Fibroblast of lung (primary cell): ENCODE measurements at regions not wholly inside any gene's neighbourhood (a gene's known extent, or its start where the extent isn't known, plus 50 kb on each side); places are given as distances from the start of the nearest gene placed in this dataset.

ENCODE experiments used
- DNase-seq, 2 donors: peaks; one replicate each; pipeline versions ENCODE4 v3.0.0 to v3.0.0-alpha.2; 2010; ENCODE audit warnings: low read depth in 2 of 2
- H2AFZ ChIP-seq: 2 replicates; pipeline ENCODE4 v1.5.1; 2012; ENCODE audit warnings: low read length, control low read depth, inconsistent platforms
- H3K27ac ChIP-seq: 2 replicates; pipeline ENCODE4 v1.5.1; 2011; ENCODE audit warnings: low read length, control low read depth; ENCODE audit not compliant: insufficient read depth
- H3K27me3 ChIP-seq: 2 replicates; pipeline ENCODE4 v1.5.1; 2011; ENCODE audit warnings: mild to moderate bottlenecking, low read length; ENCODE audit not compliant: control insufficient read depth, insufficient read depth
- H3K36me3 ChIP-seq: 2 replicates; pipeline ENCODE4 v1.5.1; 2011; ENCODE audit warnings: low read length; ENCODE audit not compliant: control insufficient read depth, insufficient read depth
- H3K4me1 ChIP-seq: 2 replicates; pipeline ENCODE4 v1.5.1; 2011; ENCODE audit warnings: low read length; ENCODE audit not compliant: control insufficient read depth, insufficient read depth; ENCODE audit errors: extremely low read depth
- H3K4me2 ChIP-seq: 2 replicates; pipeline ENCODE4 v1.5.1; 2011; ENCODE audit warnings: low read length, control low read depth; ENCODE audit not compliant: insufficient read depth; ENCODE audit errors: extremely low read depth
- H3K4me3 ChIP-seq, 4 experiments: fragments of 200-600 bp in 1 of 4; sonication (generic) in 1 of 4; replicated peaks in 1 of 4; 2 replicates each; pipeline ENCODE4 v1.5.1; 2011 to 2016; ENCODE audit warnings: low read length in 4 of 4, low read depth in 3 of 4, mild to moderate bottlenecking in 3 of 4, control low read depth in 2 of 4, inconsistent platforms in 1 of 4, mixed read lengths in 1 of 4; ENCODE audit not compliant: insufficient read depth in 1 of 4; ENCODE audit errors: control extremely low read depth in 1 of 4
- H3K79me2 ChIP-seq: 2 replicates; pipeline ENCODE4 v1.5.1; 2012; ENCODE audit warnings: mild to moderate bottlenecking, low read length, inconsistent platforms; ENCODE audit not compliant: control insufficient read depth, insufficient read depth
- H3K9ac ChIP-seq: 2 replicates; pipeline ENCODE4 v1.5.1; 2011; ENCODE audit warnings: mild to moderate bottlenecking, low read length, control low read depth; ENCODE audit not compliant: insufficient read depth
- H3K9me3 ChIP-seq: 2 replicates; pipeline ENCODE4 v1.5.1; 2012; ENCODE audit warnings: low read depth, low read length; ENCODE audit not compliant: control insufficient read depth, insufficient read depth
- H4K20me1 ChIP-seq: 2 replicates; pipeline ENCODE4 v1.5.1; 2011; ENCODE audit warnings: low read length; ENCODE audit not compliant: control insufficient read depth, insufficient read depth; ENCODE audit errors: extremely low read depth
- CTCF ChIP-seq, 2 donors: IDR thresholded peaks in 1 of 2; conservative IDR thresholded peaks in 1 of 2; 1 replicate in 1 of 2; 2 replicates in 1 of 2; pipeline ENCODE4 v1.5.1; 2011 to 2012; ENCODE audit warnings: low read length in 2 of 2, control low read depth in 1 of 2, inconsistent platforms in 1 of 2, low read depth in 1 of 2, mild to moderate bottlenecking in 1 of 2
- EZH2 ChIP-seq: IDR thresholded peaks from 2 replicates; pipeline ENCODE4 v1.5.1; 2012; ENCODE audit warnings: low read length, control low read depth, mild to moderate bottlenecking; ENCODE audit errors: missing control alignments

DNA sequence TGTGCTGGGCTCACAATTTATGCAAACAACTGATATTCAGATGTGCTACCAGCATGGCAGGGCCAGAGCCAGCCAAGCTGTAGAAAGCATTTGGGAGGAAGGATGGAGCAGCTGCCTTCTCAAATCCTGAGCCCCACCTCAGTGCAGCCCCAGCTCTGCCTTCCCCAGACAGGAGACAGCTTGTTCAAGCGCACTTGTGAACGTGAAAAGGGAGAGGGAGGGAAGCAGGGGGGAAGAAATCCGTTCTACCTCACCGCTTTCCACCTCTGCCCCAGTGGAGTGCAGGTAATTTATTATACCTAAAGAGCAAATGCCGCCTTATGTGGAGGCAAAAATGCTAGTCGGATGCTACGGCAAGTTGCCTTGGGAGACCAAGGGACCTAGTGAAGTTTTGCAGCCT is 66.0 kb upstream of the SLC14A2 start:
- no peaks in the 10 kb centered on the region for H3K9me3 ChIP-seq
- no peaks in the 10 kb centered on the region for H4K20me1 ChIP-seq
- no peaks in the 10 kb centered on the region for H3K36me3 ChIP-seq
- H3K4me2 ChIP-seq: no peak overlapping the region
- TF ChIP-seq EZH2 (no peak), CTCF (conservative IDR thresholded peaks at IDR 0.05 in 1 of 2, IDR thresholded peaks at IDR 0.05 in 1 of 2; ENCODE audit: low read depth in 1 of 2, low read length in 2 of 2) (no peak)
- H3K4me3 ChIP-seq: no peak overlapping the region
- no peaks in the 10 kb centered on the region for H3K4me1 ChIP-seq
- H3K9ac ChIP-seq: no peak overlapping the region
- H2AFZ ChIP-seq: no peak overlapping the region
- DNase-seq: no peak
- no peaks in the 10 kb centered on the region for H3K79me2 ChIP-seq
- H3K27ac ChIP-seq: no peak overlapping the region
- H3K27me3 ChIP-seq: peaks cover 8% of the 10 kb centered on the region

GRCh38 chr18:45551142-45551815 is 64.0 kb upstream of the SLC14A2 start:
- Histone ChIP-seq H3K9me3 (no peaks in the 10 kb centered on the region), H3K9ac (no peak overlapping the region), H3K27me3 (peaks cover 8% of the 10 kb centered on the region), H3K4me2 (no peak overlapping the region), H2AFZ (no peak overlapping the region), H3K36me3 (no peaks in the 10 kb centered on the region), H3K79me2 (no peaks in the 10 kb centered on the region), H3K4me3 (no peak overlapping the region), H3K27ac (no peak overlapping the region), H3K4me1 (no peaks in the 10 kb centered on the region), H4K20me1 (no peaks in the 10 kb centered on the region)
- DNase-seq: no peak
- TF ChIP-seq CTCF (conservative IDR thresholded peaks at IDR 0.05 in 1 of 2, IDR thresholded peaks at IDR 0.05 in 1 of 2; ENCODE audit: low read depth in 1 of 2, low read length in 2 of 2) (no peak), EZH2 (no peak)

- no peaks in the 10 kb centered on the region for H3K9me3 ChIP-seq
- no peak overlapping the region for H3K4me3 ChIP-seq
- no peak overlapping the region for H3K9ac ChIP-seq
- H3K36me3 ChIP-seq: no peaks in the 10 kb centered on the region
- H3K4me2 ChIP-seq: no peak overlapping the region
- H4K20me1 ChIP-seq: no peaks in the 10 kb centered on the region
- H3K27me3 ChIP-seq: peaks cover 7% of the 10 kb centered on the region
- H3K79me2 ChIP-seq: no peaks in the 10 kb centered on the region
- TF ChIP-seq CTCF (conservative IDR thresholded peaks at IDR 0.05 in 1 of 2, IDR thresholded peaks at IDR 0.05 in 1 of 2; ENCODE audit: low read depth in 1 of 2, low read length in 2 of 2) (no peak), EZH2 (no peak)
- H2AFZ ChIP-seq: no peak overlapping the region
- H3K4me1 ChIP-seq: no peaks in the 10 kb centered on the region
- DNase-seq: peak in 1 of 2 donors; percentile 2
- H3K27ac ChIP-seq: no peak overlapping the region
Observed at GRCh38 chr18:45553723-45554388, 61.4 kb upstream of the SLC14A2 start.
